MV-4-11 (cell line): ENCODE measurements at regions not wholly inside any gene's neighbourhood (a gene's known extent, or its start where the extent isn't known, plus 50 kb on each side); places are given as distances from the start of the nearest gene placed in this dataset.

Source experiments
- DNase-seq: peaks from one replicate; lab custom pipeline; 2025; lab: John Stamatoyannopoulos, UW

DNA sequence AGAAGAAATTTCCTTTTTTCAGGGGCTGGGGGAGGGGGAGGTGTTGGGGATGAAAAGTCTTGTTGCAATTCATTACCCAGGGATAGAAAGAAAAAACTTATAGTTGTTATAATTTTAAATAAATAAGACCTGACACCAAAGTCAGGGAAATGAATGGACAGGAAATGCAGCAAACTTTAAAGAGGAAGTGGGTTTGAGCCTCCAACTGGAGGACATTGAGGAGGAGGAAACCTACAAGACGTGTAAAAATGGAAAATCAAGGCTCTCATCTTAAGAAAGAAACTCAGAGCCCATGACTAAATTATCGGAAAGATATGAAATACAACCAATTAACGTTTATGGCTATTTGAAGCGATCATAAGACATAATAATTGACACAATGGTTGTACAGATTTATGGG is 54.4 kb downstream of the NIBAN1 start:
- peak; percentile 74 for DNase-seq

DNA sequence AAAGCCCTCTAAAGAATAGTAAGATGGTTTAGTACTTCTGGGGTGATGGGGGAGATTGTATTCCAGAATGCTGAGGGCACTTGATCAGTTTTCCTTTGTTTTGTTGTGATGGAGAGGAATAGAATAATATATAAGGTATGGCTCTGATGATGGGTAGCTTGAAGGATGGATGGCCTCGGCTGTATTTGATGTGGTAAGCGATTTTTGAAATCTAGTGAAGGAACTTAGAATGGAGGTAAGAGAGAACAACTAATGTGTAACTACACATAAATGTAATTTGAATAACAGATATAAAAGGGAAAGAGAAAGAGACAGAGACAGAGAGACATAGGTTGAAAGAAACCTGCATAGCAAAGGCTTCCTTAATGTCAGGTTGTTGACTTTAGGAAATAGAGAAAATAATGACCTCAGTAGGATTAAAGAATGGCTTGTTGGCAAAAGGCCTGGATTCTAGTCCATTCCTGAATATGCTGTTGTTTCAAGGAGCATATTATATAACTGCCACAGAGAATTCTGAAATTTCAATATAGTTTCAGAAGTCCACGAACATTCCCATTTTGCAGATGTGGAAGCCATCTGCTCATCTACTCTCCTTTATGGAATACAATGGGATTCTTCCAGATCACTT is 58.7 kb downstream of the NIBAN1 start:
- no peak for DNase-seq

DNA sequence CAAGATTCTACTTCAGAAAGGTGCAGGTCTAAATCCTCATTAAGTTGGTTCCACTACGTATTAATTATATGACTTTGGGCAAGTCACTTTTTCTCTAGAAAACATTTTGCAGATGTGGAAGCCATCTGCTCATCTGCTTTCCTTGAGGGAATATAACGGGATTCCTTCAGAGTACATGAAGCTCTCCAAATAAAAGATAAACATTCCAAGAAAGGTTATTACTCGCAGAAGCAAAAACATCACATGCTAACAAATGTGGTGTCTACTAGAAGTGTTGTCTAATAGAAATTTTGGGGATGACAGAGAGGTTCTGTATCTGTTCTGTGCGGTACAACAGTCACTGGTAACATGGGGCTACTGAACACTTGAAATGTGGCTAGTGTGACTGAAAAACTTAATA is 60.2 kb downstream of the NIBAN1 start:
- no peak for DNase-seq

- DNase-seq, result no peak
Observed at GRCh38 chr1:184912392-184912791, 61.9 kb downstream of the NIBAN1 start.

- DNase-seq, result no peak
Observed at GRCh38 chr1:184911830-184912229, 62.5 kb downstream of the NIBAN1 start.

DNA sequence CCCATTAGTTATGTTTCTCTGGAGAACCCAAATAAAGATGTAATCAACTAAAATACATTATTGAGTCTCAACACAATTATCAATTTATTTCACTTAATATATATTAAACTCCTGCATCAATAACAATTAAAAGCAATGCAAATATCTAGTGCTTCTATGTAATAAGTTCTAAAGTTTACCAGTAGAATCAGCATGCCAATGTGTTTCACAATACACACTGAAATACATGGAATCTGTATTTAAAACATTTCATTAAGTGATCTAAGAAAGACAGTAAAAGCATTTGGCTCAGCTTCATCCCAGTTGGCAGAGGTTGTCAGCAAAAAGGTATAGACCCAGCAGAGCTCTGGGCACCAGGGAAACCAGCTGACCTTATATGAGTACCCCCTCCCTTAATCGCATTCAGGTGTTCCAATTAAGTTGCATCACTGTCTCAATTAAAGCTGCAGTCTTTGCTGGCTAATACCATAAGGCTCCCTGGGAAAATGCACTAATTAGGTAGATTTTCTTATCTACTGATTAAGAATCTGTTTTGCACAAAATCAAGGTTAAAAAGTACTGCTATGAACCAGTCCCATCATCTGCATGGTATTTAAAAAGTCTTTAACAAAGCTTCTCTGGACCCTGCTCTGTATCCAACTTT is 63.1 kb downstream of the NIBAN1 start:
- no peak for DNase-seq

DNA sequence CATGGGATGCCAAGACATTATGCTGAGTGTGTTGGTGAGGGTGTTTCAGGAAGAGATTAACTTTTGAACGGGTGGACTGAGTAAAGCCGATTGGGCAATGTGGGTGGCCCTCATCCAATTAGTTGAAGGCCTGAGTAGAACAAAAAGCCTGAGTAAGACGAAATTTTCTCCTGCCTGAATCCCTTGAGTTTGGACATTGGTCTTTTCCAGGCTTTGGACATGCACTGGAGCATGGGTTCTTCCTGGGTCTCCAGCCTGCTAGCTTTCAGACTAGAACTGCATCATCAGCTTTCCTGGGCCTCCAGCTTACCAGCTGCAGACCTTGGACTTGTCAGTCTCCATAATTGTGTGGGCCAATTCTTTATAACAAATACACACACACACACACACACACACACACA is 63.6 kb downstream of the NIBAN1 start:
- peak; percentile 64 for DNase-seq

- DNase-seq, result no peak
Observed at GRCh38 chr1:184910005-184910404, 64.3 kb downstream of the NIBAN1 start.

DNA sequence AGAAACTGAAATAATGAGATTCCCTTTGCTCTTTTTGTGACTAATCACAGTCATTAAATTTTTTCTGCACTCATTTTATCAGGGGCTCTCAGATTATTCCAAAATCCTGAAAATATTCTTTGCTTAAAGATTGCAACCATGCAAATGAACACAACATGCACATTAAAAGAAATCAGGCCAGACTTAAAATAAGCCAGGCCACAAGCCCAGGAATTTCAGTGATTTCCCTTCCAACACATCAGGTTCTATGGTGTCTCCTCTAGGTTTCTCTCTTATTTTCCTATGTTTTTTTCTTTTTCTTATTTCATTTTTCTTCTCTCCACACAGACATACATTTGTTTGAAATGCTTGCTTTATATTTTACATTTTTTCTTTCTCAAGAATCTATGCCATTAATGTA is 65.3 kb downstream of the NIBAN1 start:
- DNase-seq, result no peak

GRCh38 chr1:184908506-184908905 is 65.8 kb downstream of the NIBAN1 start:
- no peak for DNase-seq

DNA sequence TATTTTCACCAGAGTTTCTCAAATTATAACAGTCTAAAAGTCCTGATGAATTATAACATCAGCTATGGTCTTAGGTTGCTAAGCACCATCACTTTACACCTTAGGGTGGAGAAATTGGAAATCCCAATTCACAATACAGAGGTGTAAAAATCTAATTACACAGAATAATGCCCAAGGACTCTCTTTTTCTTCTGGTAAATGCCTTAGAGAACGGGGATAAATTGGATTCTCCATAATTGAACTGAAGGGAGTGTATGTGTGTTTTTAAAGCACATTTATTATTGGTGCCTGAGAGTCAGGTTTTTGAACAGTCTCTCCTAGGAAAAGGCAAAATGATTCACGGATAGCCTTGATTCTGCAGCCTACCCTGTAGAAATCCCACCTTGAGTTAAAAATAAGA is 66.8 kb downstream of the NIBAN1 start:
- DNase-seq, result no peak

GRCh38 chr1:184906761-184907160 is 67.5 kb downstream of the NIBAN1 start:
- peak; percentile 4 for DNase-seq

GRCh38 chr1:184905601-184906322 is 68.5 kb downstream of the NIBAN1 start:
- DNase-seq, result no peak

- DNase-seq, result no peak
Observed at GRCh38 chr1:184903111-184903692, 71.1 kb downstream of the NIBAN1 start.

GRCh38 chr1:184900507-184900906 is 73.8 kb downstream of the NIBAN1 start:
- no peak for DNase-seq

DNA sequence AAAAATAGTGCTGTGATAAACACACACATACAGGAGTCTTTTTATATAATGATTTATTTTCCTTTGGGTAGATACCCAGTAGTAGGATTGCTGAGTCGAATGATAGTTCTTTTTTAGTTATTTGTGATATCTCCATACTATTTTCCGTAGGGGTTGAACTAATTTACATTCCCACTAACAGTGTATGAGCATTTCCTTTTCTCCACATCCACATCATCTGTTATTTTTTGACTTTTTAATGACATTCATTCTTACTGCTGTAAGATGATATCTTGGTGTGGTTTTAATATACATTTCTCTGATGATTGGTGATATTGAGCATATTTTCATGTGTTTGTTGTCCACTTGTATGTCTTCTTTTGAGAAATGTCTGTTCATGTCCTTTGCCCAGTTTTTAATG is 78.3 kb downstream of the NIBAN1 start:
- DNase-seq, result no peak

DNA sequence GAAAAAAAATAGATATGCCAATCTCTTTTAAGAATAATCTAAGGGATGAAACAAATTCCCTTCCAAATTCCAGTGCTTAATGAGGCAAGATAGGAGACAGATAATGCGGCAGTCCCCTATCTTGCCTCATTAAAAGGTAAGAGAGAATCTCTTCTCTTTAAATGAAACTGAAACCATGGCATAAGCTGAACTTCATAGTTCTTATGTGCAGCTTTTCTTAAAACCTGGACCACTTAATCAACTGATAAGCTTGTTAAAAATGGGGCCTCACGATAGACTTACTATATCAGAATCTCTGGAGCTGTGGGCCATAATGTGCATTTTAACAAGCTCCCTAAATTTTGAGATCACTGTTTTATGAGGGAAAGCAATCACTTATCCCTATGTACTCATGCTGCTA is 79.2 kb downstream of the NIBAN1 start:
- DNase-seq, result no peak

GRCh38 chr1:184893695-184894094 is 80.6 kb downstream of the NIBAN1 start:
- no peak for DNase-seq

DNA sequence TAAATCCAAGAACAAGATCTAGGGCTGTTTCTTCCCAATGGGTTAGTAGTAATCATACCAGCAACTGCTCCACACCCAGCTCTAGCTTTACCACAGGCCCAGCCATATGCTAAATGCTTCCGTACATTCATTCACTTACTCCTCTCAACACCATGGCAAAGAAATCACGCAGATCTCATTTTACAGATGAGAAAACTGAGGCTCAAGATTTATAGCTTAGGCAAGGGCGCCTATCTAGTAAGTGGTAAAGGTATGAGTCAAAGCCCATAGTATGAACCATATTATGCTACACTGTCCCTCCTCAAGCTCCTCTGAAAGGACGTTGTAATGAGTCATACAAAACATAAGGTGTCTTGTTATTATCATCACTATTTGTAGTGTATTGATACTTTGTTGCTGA is 82.2 kb downstream of the NIBAN1 start:
- no peak for DNase-seq

DNA sequence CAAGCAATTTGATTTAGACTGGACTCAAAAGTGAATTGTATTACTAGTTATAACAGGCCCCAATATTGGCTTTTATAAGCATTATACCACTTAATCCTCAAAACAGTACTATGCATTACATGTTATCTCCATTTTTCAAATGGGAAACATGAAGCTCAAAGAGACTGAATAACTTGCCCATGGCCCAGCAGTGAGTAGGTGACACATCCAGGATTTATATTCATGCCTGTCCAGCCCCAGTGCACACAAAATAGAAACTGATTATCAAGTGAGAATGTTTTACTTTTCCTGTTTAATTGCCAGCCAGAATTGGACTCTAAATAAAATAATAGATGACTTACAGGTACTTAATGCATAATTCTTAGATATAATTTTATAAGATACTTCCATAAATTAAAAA is 82.9 kb downstream of the NIBAN1 start:
- DNase-seq, result no peak

DNA sequence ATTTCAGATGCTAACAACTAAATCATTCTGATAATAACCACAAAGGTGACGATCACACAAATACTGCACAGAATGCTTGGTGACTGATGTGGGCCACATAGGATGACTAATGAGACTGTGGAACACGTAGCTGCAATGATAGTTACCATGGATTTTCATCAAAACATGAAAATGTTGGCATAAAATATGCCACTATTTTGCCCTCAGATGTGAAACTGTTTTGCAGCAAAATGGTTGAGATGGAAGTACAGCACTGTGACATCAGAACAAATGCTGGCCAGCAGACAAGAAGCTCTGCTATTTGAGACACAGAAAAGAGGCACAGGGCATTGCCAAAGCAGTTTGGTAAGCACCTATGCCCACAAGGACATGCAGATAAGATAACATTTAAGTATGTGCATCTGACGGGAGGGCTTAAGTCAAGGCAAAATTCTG is 83.8 kb downstream of the NIBAN1 start:
- no peak for DNase-seq

DNA sequence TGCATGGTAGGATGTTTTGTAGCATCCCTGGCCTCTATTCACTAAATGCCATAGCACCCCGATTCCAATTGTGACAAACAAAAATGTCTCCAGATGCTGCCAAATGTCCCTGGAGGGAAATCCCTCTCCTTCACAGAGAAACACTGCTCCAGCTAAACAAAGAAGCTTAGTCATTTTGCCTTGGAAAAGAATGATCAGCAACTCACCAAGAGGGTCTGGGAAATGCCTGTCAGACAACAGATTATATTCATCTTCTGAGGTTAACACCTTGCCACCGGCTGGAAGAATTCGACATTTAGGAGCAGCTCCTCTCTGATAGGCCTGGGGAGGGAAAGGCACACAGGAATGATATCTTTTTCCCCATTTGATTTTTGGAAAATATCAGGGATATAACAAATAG is 84.4 kb downstream of the NIBAN1 start:
- DNase-seq, result no peak

DNA sequence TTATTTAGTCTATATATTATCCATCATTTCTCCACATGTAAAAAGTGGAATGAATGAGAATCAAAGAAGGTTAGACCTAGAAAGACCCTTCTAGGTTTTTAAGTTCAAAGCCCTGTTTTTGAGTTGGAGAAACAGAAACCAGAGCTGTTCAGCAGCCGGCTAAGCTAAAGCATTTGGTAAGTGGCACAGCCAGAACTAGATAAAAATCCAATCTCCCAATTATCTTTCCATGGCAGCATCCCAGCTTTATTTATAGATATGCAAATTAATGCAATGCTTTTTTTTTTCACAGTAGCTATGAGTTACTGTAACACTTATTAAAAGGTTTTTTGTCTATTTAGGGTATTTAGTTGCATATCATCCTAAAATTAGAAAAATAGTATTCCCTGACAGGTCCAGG is 85.1 kb downstream of the NIBAN1 start:
- DNase-seq, result no peak
